ENCODE measurements at regions not wholly inside any gene's neighbourhood (a gene's known extent, or its start where the extent isn't known, plus 50 kb on each side); places are given as distances from the start of the nearest gene placed in this dataset.
A peak's percentile ranks its signal among the peaks of the same experiment; 100 is the strongest.

DNA sequence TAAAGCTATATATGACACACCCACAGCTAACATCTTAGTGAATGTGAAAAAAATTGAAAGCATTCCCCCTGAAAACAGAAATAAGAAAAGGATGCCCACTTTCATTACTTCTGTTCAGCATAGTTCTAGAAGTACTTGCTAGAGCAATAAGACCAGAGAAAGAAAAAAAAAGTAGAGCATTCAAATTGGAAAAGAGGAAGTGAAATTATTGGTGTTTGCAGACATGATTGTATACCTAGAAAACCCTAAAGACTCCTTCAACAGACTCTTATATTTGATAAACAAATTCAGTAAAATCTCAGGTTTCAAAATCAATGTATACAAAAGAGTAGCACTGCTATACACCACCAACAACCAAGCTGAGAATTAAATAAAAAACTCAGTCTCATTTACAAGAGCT lies 1461.0 kb downstream of the AMY1C start:
- Histone ChIP-seq H3K9me2 (ENCODE audit: insufficient read depth, low read length) (no peaks in the 10 kb centered on the region), H2AFZ (ENCODE audit: low read length) (no peak overlapping the region)
- TF ChIP-seq EZH2phosphoT487 (IDR thresholded peaks at IDR 0.05; ENCODE audit: borderline replicate concordance, low read depth, low read length): no peak
- TF ChIP-seq, protein P1, sequence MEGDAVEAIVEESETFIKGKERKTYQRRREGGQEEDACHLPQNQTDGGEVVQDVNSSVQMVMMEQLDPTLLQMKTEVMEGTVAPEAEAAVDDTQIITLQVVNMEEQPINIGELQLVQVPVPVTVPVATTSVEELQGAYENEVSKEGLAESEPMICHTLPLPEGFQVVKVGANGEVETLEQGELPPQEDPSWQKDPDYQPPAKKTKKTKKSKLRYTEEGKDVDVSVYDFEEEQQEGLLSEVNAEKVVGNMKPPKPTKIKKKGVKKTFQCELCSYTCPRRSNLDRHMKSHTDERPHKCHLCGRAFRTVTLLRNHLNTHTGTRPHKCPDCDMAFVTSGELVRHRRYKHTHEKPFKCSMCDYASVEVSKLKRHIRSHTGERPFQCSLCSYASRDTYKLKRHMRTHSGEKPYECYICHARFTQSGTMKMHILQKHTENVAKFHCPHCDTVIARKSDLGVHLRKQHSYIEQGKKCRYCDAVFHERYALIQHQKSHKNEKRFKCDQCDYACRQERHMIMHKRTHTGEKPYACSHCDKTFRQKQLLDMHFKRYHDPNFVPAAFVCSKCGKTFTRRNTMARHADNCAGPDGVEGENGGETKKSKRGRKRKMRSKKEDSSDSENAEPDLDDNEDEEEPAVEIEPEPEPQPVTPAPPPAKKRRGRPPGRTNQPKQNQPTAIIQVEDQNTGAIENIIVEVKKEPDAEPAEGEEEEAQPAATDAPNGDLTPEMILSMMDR (conservative IDR thresholded peaks at IDR 0.05; ENCODE audit: low read length): no peak

DNA sequence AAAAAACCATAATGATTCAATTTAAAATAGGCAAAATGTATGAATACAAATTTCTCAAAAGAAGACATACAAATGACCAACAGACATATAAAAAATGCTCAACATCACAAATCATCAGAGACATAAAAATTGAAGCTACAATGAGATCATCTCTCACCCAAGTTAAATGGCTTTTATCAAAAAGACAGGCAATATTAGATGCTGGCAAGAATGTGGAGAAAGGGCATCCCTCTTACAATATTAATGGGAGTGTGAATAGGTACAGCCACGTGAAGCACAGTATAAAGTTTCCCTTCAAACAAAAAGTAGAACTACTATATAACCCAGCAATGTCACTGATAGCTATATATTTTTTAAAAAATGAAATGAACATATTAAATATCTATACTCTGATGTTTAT lies 1481.7 kb downstream of the AMY1C start:
- Histone ChIP-seq H3K4me2 (ENCODE audit: low read length) (no peak overlapping the region), H3K79me2 (ENCODE audit: insufficient read depth, low read depth, low read length) (no peaks in the 10 kb centered on the region), H4K20me1 (ENCODE audit: insufficient read depth, low read length) (no peaks in the 10 kb centered on the region), H3K36me3 (ENCODE audit: insufficient read depth, low read length) (no peaks in the 10 kb centered on the region), H3K9me3 (ENCODE audit: low read length) (no peaks in the 10 kb centered on the region), H3K4me3 (ENCODE audit: low read depth, low read length, poor library complexity, severe bottlenecking) (no peak overlapping the region), H2AFZ (ENCODE audit: low read length) (no peak overlapping the region), H3K27ac (ENCODE audit: low read depth, low read length, poor library complexity, severe bottlenecking) (no peak overlapping the region), H3K4me1 (ENCODE audit: insufficient read depth, low read length, poor library complexity, severe bottlenecking) (no peaks in the 10 kb centered on the region), H3K9me2 (ENCODE audit: insufficient read depth, low read length) (no peaks in the 10 kb centered on the region)
- no peak for DNase-seq (ENCODE audit: low spot score)
- POLR2A ChIA-PET: interaction anchor here (0.6 kb wide), 1 partner anchor 366 kb away, joined by 3 read pairs; no protein-coding TSS in a partner anchor
- intact Hi-C loops (cut with micrococcal nuclease; ENCODE audit: unreplicated experiment): no loop called here
- CTCF ChIA-PET (ENCODE audit: unreplicated experiment): no interaction called here
- no peak for TF ChIP-seq EZH2phosphoT487 (IDR thresholded peaks at IDR 0.05; ENCODE audit: borderline replicate concordance, low read depth, low read length)
- TF ChIP-seq, protein P1 (conservative IDR thresholded peaks at IDR 0.05; ENCODE audit: low read length): no peak
- BruUV-seq (replicated peaks): no TSS peak

More for the DNA sequence above, 1461.0 kb downstream of the AMY1C start:
- intact Hi-C loops (cut with micrococcal nuclease; ENCODE audit: unreplicated experiment): no loop called here
- peak; percentile 2 for DNase-seq (ENCODE audit: low spot score)
- H3K36me3 ChIP-seq (ENCODE audit: insufficient read depth, low read length): no peaks in the 10 kb centered on the region
- H3K4me3 ChIP-seq (ENCODE audit: low read depth, low read length, poor library complexity, severe bottlenecking): no peak overlapping the region
- no TSS peak for BruUV-seq (replicated peaks)
- H3K4me1 ChIP-seq (ENCODE audit: insufficient read depth, low read length, poor library complexity, severe bottlenecking): no peaks in the 10 kb centered on the region
- POLR2A ChIA-PET: no interaction called here
- H3K9me3 ChIP-seq (ENCODE audit: low read length): 0 out of 2 replicates have a peak, but pooled peaks cover 6% of the 10 kb centered on the region
- H3K4me2 ChIP-seq (ENCODE audit: low read length): no peak overlapping the region
- CTCF ChIA-PET (ENCODE audit: unreplicated experiment): no interaction called here
- no peak overlapping the region for H3K27ac ChIP-seq (ENCODE audit: low read depth, low read length, poor library complexity, severe bottlenecking)
- H3K79me2 ChIP-seq (ENCODE audit: insufficient read depth, low read depth, low read length): no peaks in the 10 kb centered on the region
- H4K20me1 ChIP-seq (ENCODE audit: insufficient read depth, low read length): no peaks in the 10 kb centered on the region

DNA sequence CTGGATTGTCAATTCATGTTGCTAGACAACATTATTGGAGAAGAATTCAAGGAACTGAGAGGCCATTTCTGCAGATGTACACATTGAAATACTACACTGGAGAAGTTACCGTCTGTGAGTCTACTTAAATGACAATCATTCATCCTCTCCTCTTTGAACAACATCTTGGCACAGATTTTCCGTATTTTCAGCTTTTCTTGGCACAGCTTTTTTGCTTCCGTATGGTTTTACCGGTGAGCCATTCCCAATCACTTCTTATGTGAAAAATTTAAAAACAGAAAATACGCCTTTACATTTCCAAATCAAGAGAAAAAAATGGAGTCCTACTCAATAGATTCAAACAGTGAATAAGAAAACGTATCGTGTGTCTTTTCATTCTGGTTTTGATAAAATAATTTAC lies 1493.7 kb downstream of the AMY1C start:
- no TSS peak for BruUV-seq (replicated peaks)
- POLR2A ChIA-PET: interaction anchor here (0.6 kb wide), 1 partner anchor 14 kb away, joined by 3 read pairs; no protein-coding TSS in a partner anchor
- Histone ChIP-seq H3K4me3 (ENCODE audit: low read depth, low read length, poor library complexity, severe bottlenecking) (no peak overlapping the region), H3K27ac (ENCODE audit: low read depth, low read length, poor library complexity, severe bottlenecking) (no peak overlapping the region), H3K4me1 (ENCODE audit: insufficient read depth, low read length, poor library complexity, severe bottlenecking) (no peaks in the 10 kb centered on the region), H3K36me3 (ENCODE audit: insufficient read depth, low read length) (no peaks in the 10 kb centered on the region), H3K79me2 (ENCODE audit: insufficient read depth, low read depth, low read length) (no peaks in the 10 kb centered on the region), H3K9me3 (ENCODE audit: low read length) (no peaks in the 10 kb centered on the region), H4K20me1 (ENCODE audit: insufficient read depth, low read length) (no peaks in the 10 kb centered on the region), H2AFZ (ENCODE audit: low read length) (no peak overlapping the region), H3K9me2 (ENCODE audit: insufficient read depth, low read length) (no peaks in the 10 kb centered on the region), H3K4me2 (ENCODE audit: low read length) (no peak overlapping the region)
- CTCF ChIA-PET (ENCODE audit: unreplicated experiment): no interaction called here
- intact Hi-C loops (cut with micrococcal nuclease; ENCODE audit: unreplicated experiment): no loop called here
- TF ChIP-seq EZH2phosphoT487 (IDR thresholded peaks at IDR 0.05; ENCODE audit: borderline replicate concordance, low read depth, low read length): no peak
- TF ChIP-seq, protein P1 (conservative IDR thresholded peaks at IDR 0.05; ENCODE audit: low read length): no peak
- DNase-seq (ENCODE audit: low spot score): no peak

Data from OCI-LY7 (cell line).